ENCODE measurements at regions not wholly inside any gene's neighbourhood (a gene's known extent, or its start where the extent isn't known, plus 50 kb on each side); places are given as distances from the start of the nearest gene placed in this dataset.

DNA sequence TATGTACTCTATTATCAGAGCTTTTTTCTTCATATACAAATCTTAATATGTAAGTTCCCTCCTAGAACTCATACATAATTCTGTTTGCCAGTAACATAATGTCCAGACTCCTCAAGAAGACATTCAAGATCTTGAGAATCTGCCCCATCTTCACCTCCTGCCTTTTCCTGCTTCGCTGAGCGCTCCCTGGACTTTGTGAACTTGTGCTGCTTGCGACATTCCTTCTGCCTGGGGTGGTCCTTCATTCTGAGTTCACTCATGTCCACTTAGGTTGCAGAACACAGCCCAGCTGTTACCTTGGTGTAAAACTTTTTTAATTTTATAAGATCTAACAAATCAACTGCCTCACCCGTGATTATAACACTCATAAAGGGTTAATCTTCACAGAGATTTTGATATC lies 478.5 kb upstream of the EPHA3 start:
- TF ChIP-seq ZNF331 (CRISPR knock-in tag; IDR thresholded peaks at IDR 0.05; ENCODE audit: low read depth) (no peak), EZH2phosphoT487 (IDR thresholded peaks at IDR 0.05; ENCODE audit: unreplicated experiment) (no peak)

Measured in GM23338 (cell line).